GM23248 (cell line): ENCODE measurements at regions not wholly inside any gene's neighbourhood (a gene's known extent, or its start where the extent isn't known, plus 50 kb on each side); places are given as distances from the start of the nearest gene placed in this dataset.

Source experiments
- EZH2 ChIP-seq: fragments of 200-600 bp; sonication (generic); IDR thresholded peaks from 2 replicates; pipeline ENCODE4 v1.6.1; 2018; ENCODE audit warnings: antibody characterized with exemption, mild to moderate bottlenecking; ENCODE audit not compliant: insufficient read depth, poor library complexity, severe bottlenecking
- EZH2phosphoT487 ChIP-seq: fragments of 200-600 bp; sonication (generic); IDR thresholded peaks from 2 replicates; pipeline ENCODE4 v1.6.1; 2018; ENCODE audit warnings: antibody characterized with exemption, moderate library complexity, mild to moderate bottlenecking, low read depth; ENCODE audit not compliant: insufficient read depth

GRCh38 chr5:54881286-54882005, 103.9 kb downstream of the ESM1 start:
- TF ChIP-seq EZH2, result no peak
- TF ChIP-seq EZH2phosphoT487, result no peak
